ENCODE measurements at regions not wholly inside any gene's neighbourhood (a gene's known extent, or its start where the extent isn't known, plus 50 kb on each side); places are given as distances from the start of the nearest gene placed in this dataset.

DNA sequence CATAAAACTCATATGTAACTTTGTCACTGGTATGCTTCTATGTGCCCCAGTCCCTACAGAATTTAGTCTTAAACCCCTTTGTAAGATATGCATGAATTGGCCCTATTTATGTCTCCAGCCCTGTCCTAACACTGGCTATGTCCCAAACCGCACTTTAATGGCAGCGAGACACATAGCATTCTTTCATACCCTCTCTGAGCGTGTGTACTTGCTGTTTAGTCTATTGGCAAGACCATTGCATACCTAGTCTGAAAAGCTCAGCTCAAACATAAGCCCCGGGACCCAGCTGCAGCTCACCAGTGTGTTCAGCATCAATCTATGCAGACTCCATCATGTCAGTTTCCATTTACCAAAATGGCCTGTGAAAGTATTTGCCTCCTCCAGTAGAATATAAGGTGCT is 1018.4 kb upstream of the TENM3 start:
- no peaks in the 10 kb centered on the region for H3K4me1 ChIP-seq (ENCODE audit: control insufficient read depth, insufficient read depth, low read length, unreplicated experiment)
- no peak overlapping the region for H3K4me3 ChIP-seq (ENCODE audit: low read depth, low read length)
- no peaks in the 10 kb centered on the region for H3K79me2 ChIP-seq (ENCODE audit: control insufficient read depth, insufficient read depth, low read length, unreplicated experiment)
- no peaks in the 10 kb centered on the region for H3K36me3 ChIP-seq (ENCODE audit: insufficient read depth, low read length)
- no peak overlapping the region for H2AFZ ChIP-seq (ENCODE audit: low read length, unreplicated experiment)
- peaks cover 36% of the 10 kb centered on the region for H3K27me3 ChIP-seq (ENCODE audit: insufficient read depth, low read length)
- no peak overlapping the region for H3K27ac ChIP-seq (ENCODE audit: low read depth, low read length)

DNA sequence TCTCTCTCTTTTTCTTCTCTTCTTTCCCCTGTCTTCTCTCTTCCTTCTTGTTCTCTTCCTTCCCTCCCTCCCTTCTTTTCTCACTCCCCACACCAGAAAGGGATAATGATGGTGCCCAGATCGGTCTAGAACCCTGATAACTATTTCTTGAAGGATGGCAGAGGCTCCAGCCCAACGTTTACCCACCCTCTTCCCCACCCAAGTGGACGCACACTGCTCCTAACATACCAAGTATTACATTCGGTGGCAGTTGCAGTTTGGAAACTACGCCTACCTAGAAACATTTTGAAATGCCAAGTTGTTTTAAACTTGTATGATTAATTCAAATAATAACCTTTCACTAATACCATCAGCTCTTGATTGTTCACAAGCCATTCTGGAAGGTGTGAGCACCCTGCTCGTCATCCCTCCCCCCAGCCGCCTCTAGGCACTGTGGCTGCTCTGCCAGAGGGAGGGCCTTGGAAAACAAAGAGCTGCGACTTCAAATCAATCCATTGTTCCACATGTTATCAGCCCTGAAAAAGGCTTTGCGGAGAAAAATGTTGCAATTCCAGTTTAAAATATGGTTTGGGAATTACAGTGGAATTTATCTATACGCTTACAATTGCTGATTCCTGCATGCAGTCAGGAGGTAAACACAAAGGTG is 1017.5 kb upstream of the TENM3 start:
- no peaks in the 10 kb centered on the region for H3K79me2 ChIP-seq (ENCODE audit: control insufficient read depth, insufficient read depth, low read length, unreplicated experiment)
- H3K27ac ChIP-seq (ENCODE audit: low read depth, low read length): no peak overlapping the region
- H3K4me3 ChIP-seq (ENCODE audit: low read depth, low read length): no peak overlapping the region
- peaks cover 40% of the 10 kb centered on the region for H3K27me3 ChIP-seq (ENCODE audit: insufficient read depth, low read length)
- no peaks in the 10 kb centered on the region for H3K36me3 ChIP-seq (ENCODE audit: insufficient read depth, low read length)
- no peak overlapping the region for H2AFZ ChIP-seq (ENCODE audit: low read length, unreplicated experiment)
- H3K4me1 ChIP-seq (ENCODE audit: control insufficient read depth, insufficient read depth, low read length, unreplicated experiment): no peaks in the 10 kb centered on the region

GRCh38 chr4:181234951-181235680 is 1008.1 kb upstream of the TENM3 start:
- Histone ChIP-seq H2AFZ (ENCODE audit: low read length, unreplicated experiment) (no peak overlapping the region), H3K79me2 (ENCODE audit: control insufficient read depth, insufficient read depth, low read length, unreplicated experiment) (no peaks in the 10 kb centered on the region), H3K4me1 (ENCODE audit: control insufficient read depth, insufficient read depth, low read length, unreplicated experiment) (no peaks in the 10 kb centered on the region), H3K36me3 (ENCODE audit: insufficient read depth, low read length) (no peaks in the 10 kb centered on the region), H3K27ac (ENCODE audit: low read depth, low read length) (no peak overlapping the region), H3K27me3 (ENCODE audit: insufficient read depth, low read length) (peaks cover 5% of the 10 kb centered on the region; the same call in 1 of the 2 replicates), H3K4me3 (ENCODE audit: low read depth, low read length) (no peak overlapping the region)

- H3K4me1 ChIP-seq (ENCODE audit: control insufficient read depth, insufficient read depth, low read length, unreplicated experiment): no peaks in the 10 kb centered on the region
- H2AFZ ChIP-seq (ENCODE audit: low read length, unreplicated experiment): no peak overlapping the region
- no peaks in the 10 kb centered on the region for H3K36me3 ChIP-seq (ENCODE audit: insufficient read depth, low read length)
- no peak overlapping the region for H3K27ac ChIP-seq (ENCODE audit: low read depth, low read length)
- peaks cover 7% of the 10 kb centered on the region for H3K27me3 ChIP-seq (ENCODE audit: insufficient read depth, low read length)
- no peak overlapping the region for H3K4me3 ChIP-seq (ENCODE audit: low read depth, low read length)
- no peaks in the 10 kb centered on the region for H3K79me2 ChIP-seq (ENCODE audit: control insufficient read depth, insufficient read depth, low read length, unreplicated experiment)
These were observed 997.9 kb upstream of the TENM3 start for GRCh38 chr4:181245326-181245725.

DNA sequence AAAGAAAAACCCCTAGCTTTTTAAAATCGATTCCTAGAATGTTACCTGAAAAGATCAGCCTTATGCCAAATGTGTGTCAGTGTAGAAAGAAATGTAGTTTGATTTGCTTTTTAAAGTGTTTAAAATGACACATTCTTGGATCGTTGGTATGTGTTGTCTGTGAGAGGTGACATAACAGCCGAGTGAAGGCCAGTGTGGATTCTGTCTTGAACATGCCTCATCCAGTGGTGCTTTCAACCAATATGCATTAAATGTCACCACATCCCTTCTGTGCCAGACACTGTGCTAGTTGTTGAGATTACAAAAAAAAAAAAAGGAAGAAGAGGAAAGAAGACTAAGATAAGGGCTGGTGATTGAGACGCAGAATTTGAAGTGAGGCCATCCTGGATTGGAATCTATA is 994.2 kb upstream of the TENM3 start:
- no peaks in the 10 kb centered on the region for H3K79me2 ChIP-seq (ENCODE audit: control insufficient read depth, insufficient read depth, low read length, unreplicated experiment)
- H3K4me1 ChIP-seq (ENCODE audit: control insufficient read depth, insufficient read depth, low read length, unreplicated experiment): no peaks in the 10 kb centered on the region
- H3K4me3 ChIP-seq (ENCODE audit: low read depth, low read length): no peak overlapping the region
- peaks cover 14% of the 10 kb centered on the region for H3K27me3 ChIP-seq (ENCODE audit: insufficient read depth, low read length)
- H3K27ac ChIP-seq (ENCODE audit: low read depth, low read length): no peak overlapping the region
- H3K36me3 ChIP-seq (ENCODE audit: insufficient read depth, low read length): no peaks in the 10 kb centered on the region
- H2AFZ ChIP-seq (ENCODE audit: low read length, unreplicated experiment): no peak overlapping the region

GRCh38 chr4:181254771-181255170 is 988.4 kb upstream of the TENM3 start:
- Histone ChIP-seq H3K36me3 (ENCODE audit: insufficient read depth, low read length) (no peaks in the 10 kb centered on the region), H3K4me3 (ENCODE audit: low read depth, low read length) (no peak overlapping the region), H2AFZ (ENCODE audit: low read length, unreplicated experiment) (no peak overlapping the region), H3K27me3 (ENCODE audit: insufficient read depth, low read length) (peaks cover 7% of the 10 kb centered on the region; the same call in 1 of the 2 replicates), H3K4me1 (ENCODE audit: control insufficient read depth, insufficient read depth, low read length, unreplicated experiment) (no peaks in the 10 kb centered on the region), H3K27ac (ENCODE audit: low read depth, low read length) (no peak overlapping the region), H3K79me2 (ENCODE audit: control insufficient read depth, insufficient read depth, low read length, unreplicated experiment) (no peaks in the 10 kb centered on the region)

- H3K36me3 ChIP-seq (ENCODE audit: insufficient read depth, low read length): no peaks in the 10 kb centered on the region
- no peaks in the 10 kb centered on the region for H3K4me1 ChIP-seq (ENCODE audit: control insufficient read depth, insufficient read depth, low read length, unreplicated experiment)
- H3K27ac ChIP-seq (ENCODE audit: low read depth, low read length): no peak overlapping the region
- no peaks in the 10 kb centered on the region for H3K79me2 ChIP-seq (ENCODE audit: control insufficient read depth, insufficient read depth, low read length, unreplicated experiment)
- H3K27me3 ChIP-seq (ENCODE audit: insufficient read depth, low read length): peaks cover 17% of the 10 kb centered on the region
- no peak overlapping the region for H2AFZ ChIP-seq (ENCODE audit: low read length, unreplicated experiment)
- no peak overlapping the region for H3K4me3 ChIP-seq (ENCODE audit: low read depth, low read length)
These were observed 984.6 kb upstream of the TENM3 start for GRCh38 chr4:181258569-181258968.

GRCh38 chr4:181259081-181259709 is 984.0 kb upstream of the TENM3 start:
- no peaks in the 10 kb centered on the region for H3K79me2 ChIP-seq (ENCODE audit: control insufficient read depth, insufficient read depth, low read length, unreplicated experiment)
- no peaks in the 10 kb centered on the region for H3K4me1 ChIP-seq (ENCODE audit: control insufficient read depth, insufficient read depth, low read length, unreplicated experiment)
- no peak overlapping the region for H3K4me3 ChIP-seq (ENCODE audit: low read depth, low read length)
- H3K36me3 ChIP-seq (ENCODE audit: insufficient read depth, low read length): no peaks in the 10 kb centered on the region
- no peak overlapping the region for H2AFZ ChIP-seq (ENCODE audit: low read length, unreplicated experiment)
- peaks cover 24% of the 10 kb centered on the region for H3K27me3 ChIP-seq (ENCODE audit: insufficient read depth, low read length)
- no peak overlapping the region for H3K27ac ChIP-seq (ENCODE audit: low read depth, low read length)

DNA sequence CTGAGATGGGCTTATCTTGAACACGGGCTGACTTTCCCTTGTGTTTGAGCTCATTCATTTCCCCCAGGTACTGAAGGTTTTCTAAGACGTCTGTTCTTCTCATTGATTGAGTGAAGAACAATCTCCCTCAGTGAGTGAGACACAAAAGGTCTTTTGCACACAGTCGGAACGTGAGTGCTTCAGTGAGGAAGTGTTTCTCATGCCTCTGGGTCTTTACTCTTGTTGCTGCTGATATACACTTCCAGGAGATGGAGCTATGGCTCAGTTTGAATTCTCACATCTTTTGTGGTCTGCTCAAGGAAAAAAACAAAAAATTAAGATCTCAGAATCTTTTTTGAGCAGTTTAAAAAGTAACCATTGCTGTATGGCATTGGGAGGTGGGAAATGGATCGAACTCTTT is 981.9 kb upstream of the TENM3 start:
- no peak overlapping the region for H3K4me3 ChIP-seq (ENCODE audit: low read depth, low read length)
- no peaks in the 10 kb centered on the region for H3K4me1 ChIP-seq (ENCODE audit: control insufficient read depth, insufficient read depth, low read length, unreplicated experiment)
- no peaks in the 10 kb centered on the region for H3K79me2 ChIP-seq (ENCODE audit: control insufficient read depth, insufficient read depth, low read length, unreplicated experiment)
- H2AFZ ChIP-seq (ENCODE audit: low read length, unreplicated experiment): no peak overlapping the region
- no peaks in the 10 kb centered on the region for H3K36me3 ChIP-seq (ENCODE audit: insufficient read depth, low read length)
- peaks cover 30% of the 10 kb centered on the region for H3K27me3 ChIP-seq (ENCODE audit: insufficient read depth, low read length)
- H3K27ac ChIP-seq (ENCODE audit: low read depth, low read length): no peak overlapping the region

DNA sequence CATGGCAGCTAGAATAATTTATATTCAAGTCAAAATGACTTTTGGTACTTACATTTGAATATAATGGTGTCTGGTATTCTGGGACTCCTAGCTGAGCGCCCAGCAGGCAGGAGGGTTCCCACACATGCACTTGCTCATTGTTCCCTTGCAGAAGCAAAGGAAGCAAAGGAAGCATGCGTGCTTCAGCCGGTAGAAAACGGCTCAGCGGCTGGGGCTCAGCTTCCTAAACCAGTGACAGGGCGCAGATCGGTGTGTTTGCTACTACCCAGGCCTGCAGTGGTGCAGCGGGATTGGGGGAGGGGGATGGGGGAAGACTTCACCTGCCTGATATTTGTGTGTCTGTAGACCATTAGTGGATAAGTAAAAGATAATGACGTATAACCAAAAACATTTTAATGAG is 978.3 kb upstream of the TENM3 start:
- H3K79me2 ChIP-seq (ENCODE audit: control insufficient read depth, insufficient read depth, low read length, unreplicated experiment): no peaks in the 10 kb centered on the region

GRCh38 chr4:181265370-181265769 is 977.8 kb upstream of the TENM3 start:
- Histone ChIP-seq H3K27me3 (ENCODE audit: insufficient read depth, low read length) (peaks cover 30% of the 10 kb centered on the region), H3K36me3 (ENCODE audit: insufficient read depth, low read length) (no peaks in the 10 kb centered on the region), H3K27ac (ENCODE audit: low read depth, low read length) (no peak overlapping the region), H2AFZ (ENCODE audit: low read length, unreplicated experiment) (no peak overlapping the region), H3K4me3 (ENCODE audit: low read depth, low read length) (no peak overlapping the region), H3K4me1 (ENCODE audit: control insufficient read depth, insufficient read depth, low read length, unreplicated experiment) (no peaks in the 10 kb centered on the region), H3K79me2 (ENCODE audit: control insufficient read depth, insufficient read depth, low read length, unreplicated experiment) (no peaks in the 10 kb centered on the region)

More for the DNA sequence above, 978.3 kb upstream of the TENM3 start:
- Histone ChIP-seq H3K27me3 (ENCODE audit: insufficient read depth, low read length) (peaks cover 30% of the 10 kb centered on the region), H3K36me3 (ENCODE audit: insufficient read depth, low read length) (no peaks in the 10 kb centered on the region), H3K4me1 (ENCODE audit: control insufficient read depth, insufficient read depth, low read length, unreplicated experiment) (no peaks in the 10 kb centered on the region), H3K4me3 (ENCODE audit: low read depth, low read length) (no peak overlapping the region), H2AFZ (ENCODE audit: low read length, unreplicated experiment) (no peak overlapping the region), H3K27ac (ENCODE audit: low read depth, low read length) (no peak overlapping the region)
